OCI-LY3 (cell line): ENCODE measurements at regions not wholly inside any gene's neighbourhood (a gene's known extent, or its start where the extent isn't known, plus 50 kb on each side); places are given as distances from the start of the nearest gene placed in this dataset.

Source experiments
- H2AFZ ChIP-seq: fragments of 200-600, 300-600 bp; shearing (Covaris generic); 2 replicates; pipeline ENCODE4 v1.6.0; 2014; ENCODE audit warnings: antibody characterized with exemption, low read depth, low read length
- H3K27ac ChIP-seq: fragments of 200-600, 300-600 bp; sonication (generic); 2 replicates; pipeline ENCODE4 v1.5.1; 2014; ENCODE audit warnings: mild to moderate bottlenecking, low read length, moderate library complexity, mixed read lengths
- H3K27me3 ChIP-seq: fragments of 200-600, 300-600 bp; sonication (generic); 2 replicates; pipeline ENCODE4 v1.6.1; 2014; ENCODE audit warnings: low read depth, low read length, mixed read lengths
- H3K36me3 ChIP-seq: fragments of 200-600, 300-600 bp; sonication (generic); replicated peaks from 2 replicates; pipeline ENCODE3; 2014; ENCODE audit warnings: low read depth, low read length, mixed read lengths
- H3K4me1 ChIP-seq: fragments of 300-600, 200-600 bp; sonication (generic); 2 replicates; pipeline ENCODE4 v1.6.1; 2014; ENCODE audit warnings: low read length, mixed read lengths
- H3K4me2 ChIP-seq: fragments of 200-600, 300-600 bp; sonication (generic); 2 replicates; pipeline ENCODE4 v1.6.1; 2014; ENCODE audit warnings: low read length, mixed read lengths
- H3K4me3 ChIP-seq: fragments of 300-600, 200-600 bp; sonication (generic); 2 replicates; pipeline ENCODE4 v1.5.1; 2014; ENCODE audit warnings: antibody characterized with exemption, mild to moderate bottlenecking, low read length, moderate library complexity
- H3K79me2 ChIP-seq: fragments of 300-600, 200-600 bp; shearing (Covaris generic); 2 replicates; pipeline ENCODE4 v1.6.1; 2014; ENCODE audit warnings: mild to moderate bottlenecking, low read length, mixed read lengths
- H3K9ac ChIP-seq: fragments of 300-600, 200-600 bp; shearing (Covaris generic); 2 replicates; pipeline ENCODE4 v1.6.0; 2014; ENCODE audit warnings: mild to moderate bottlenecking, low read length, moderate library complexity
- H3K9me3 ChIP-seq: fragments of 200-600, 300-600 bp; shearing (Covaris generic); 2 replicates; pipeline ENCODE4 v1.6.1; 2014; ENCODE audit warnings: low read length, mixed read lengths; ENCODE audit not compliant: insufficient read depth
- H4K20me1 ChIP-seq: fragments of 200-600, 300-600 bp; sonication (generic); 2 replicates; pipeline ENCODE4 v1.6.1; 2016; ENCODE audit warnings: low read length, mixed read lengths; ENCODE audit not compliant: insufficient read depth
- EZH2phosphoT487 ChIP-seq: fragments of 200-600 bp; shearing (Covaris generic); IDR thresholded peaks from 2 replicates; pipeline ENCODE4 v1.6.1; 2018; ENCODE audit warnings: antibody characterized with exemption, mixed run types, low read depth
- TF ChIP-seq, protein P1 (sequence below): fragments of 200-600, 300-600 bp; sonication (generic); IDR thresholded peaks from 2 replicates; pipeline ENCODE4 v1.5.1; 2014; ENCODE audit warnings: antibody characterized with exemption, low read length, low read depth

DNA sequence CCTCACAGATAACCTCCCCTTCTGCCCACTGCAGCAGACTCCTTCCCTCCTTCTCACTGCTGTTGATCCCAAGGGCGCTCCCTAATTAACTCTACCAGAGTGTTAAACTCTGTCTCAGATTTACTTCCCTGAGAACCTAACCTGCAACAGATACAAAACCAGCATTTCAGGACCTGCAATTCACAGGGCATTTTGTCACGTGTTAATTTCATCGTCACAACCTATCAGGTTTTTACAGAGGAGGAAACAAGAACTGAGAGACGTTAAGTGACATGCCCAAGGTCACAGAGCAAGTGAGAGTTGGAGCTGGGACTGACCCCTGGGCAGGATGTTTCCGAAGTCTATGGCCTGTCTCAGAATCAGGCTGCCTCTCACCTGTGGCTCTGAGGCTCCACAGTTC, 223.9 kb downstream of the UACA start:
- Histone ChIP-seq H3K27me3 (peaks cover 79% of the 10 kb centered on the region), H3K27ac (no peak overlapping the region)
- TF ChIP-seq EZH2phosphoT487 = no peak
- TF ChIP-seq, protein P1, sequence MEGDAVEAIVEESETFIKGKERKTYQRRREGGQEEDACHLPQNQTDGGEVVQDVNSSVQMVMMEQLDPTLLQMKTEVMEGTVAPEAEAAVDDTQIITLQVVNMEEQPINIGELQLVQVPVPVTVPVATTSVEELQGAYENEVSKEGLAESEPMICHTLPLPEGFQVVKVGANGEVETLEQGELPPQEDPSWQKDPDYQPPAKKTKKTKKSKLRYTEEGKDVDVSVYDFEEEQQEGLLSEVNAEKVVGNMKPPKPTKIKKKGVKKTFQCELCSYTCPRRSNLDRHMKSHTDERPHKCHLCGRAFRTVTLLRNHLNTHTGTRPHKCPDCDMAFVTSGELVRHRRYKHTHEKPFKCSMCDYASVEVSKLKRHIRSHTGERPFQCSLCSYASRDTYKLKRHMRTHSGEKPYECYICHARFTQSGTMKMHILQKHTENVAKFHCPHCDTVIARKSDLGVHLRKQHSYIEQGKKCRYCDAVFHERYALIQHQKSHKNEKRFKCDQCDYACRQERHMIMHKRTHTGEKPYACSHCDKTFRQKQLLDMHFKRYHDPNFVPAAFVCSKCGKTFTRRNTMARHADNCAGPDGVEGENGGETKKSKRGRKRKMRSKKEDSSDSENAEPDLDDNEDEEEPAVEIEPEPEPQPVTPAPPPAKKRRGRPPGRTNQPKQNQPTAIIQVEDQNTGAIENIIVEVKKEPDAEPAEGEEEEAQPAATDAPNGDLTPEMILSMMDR = no peak

DNA sequence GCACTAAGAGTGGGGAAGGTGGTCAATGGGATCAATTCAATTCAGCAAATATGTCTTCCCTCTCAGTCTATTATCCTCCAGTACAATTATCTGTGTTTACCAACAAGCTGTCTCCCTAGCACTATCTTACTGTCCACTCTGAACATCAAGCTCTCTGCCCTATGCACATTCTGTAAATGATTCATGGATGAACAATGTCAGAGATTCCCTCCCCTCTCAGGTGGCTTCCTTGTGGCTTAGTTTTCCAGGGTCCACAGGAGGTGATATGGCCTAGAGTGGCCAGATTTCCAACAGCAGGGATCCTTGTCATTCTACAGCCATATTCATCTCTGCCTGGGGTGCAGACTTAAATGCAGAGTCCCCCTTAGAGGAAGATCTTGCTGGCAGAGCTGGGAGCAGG, 225.1 kb downstream of the UACA start:
- Histone ChIP-seq H3K4me2 (no peak overlapping the region), H3K4me3 (no peak overlapping the region), H3K36me3 (no peaks in the 10 kb centered on the region), H3K27ac (no peak overlapping the region), H3K4me1 (no peaks in the 10 kb centered on the region), H3K9ac (no peak overlapping the region), H4K20me1 (no peaks in the 10 kb centered on the region), H3K27me3 (peaks cover 83% of the 10 kb centered on the region), H3K9me3 (no peaks in the 10 kb centered on the region), H2AFZ (no peak overlapping the region), H3K79me2 (no peaks in the 10 kb centered on the region)
- TF ChIP-seq EZH2phosphoT487 = no peak

More for the DNA sequence above, 223.9 kb downstream of the UACA start:
- Histone ChIP-seq H3K4me2 (no peak overlapping the region), H3K4me1 (no peaks in the 10 kb centered on the region), H3K9ac (no peak overlapping the region), H3K9me3 (no peaks in the 10 kb centered on the region), H3K4me3 (no peak overlapping the region), H3K79me2 (no peaks in the 10 kb centered on the region), H4K20me1 (no peaks in the 10 kb centered on the region), H3K36me3 (no peaks in the 10 kb centered on the region), H2AFZ (no peak overlapping the region)

DNA sequence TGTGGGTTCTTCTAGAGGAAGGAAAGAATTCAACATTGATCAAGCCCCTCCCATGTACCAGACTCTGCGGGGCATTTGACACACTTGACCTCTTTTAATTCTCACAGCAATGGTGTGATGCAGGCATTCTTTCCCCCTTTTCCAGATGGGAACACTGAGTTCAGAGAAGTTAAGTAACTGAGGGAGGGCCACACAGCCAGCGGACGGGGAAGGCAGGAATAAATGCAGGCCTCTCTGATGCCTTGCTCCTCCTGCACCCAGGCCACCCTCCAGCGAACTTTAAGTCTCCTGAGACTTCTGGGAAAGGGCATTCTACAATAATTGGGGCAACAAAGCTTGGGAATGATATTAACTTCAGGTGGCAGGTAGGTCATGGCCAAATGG, 227.4 kb downstream of the UACA start:
- H3K9ac ChIP-seq = no peak overlapping the region
- TF ChIP-seq, protein P1 = no peak
- no peak overlapping the region for H2AFZ ChIP-seq
- H3K27me3 ChIP-seq = peaks cover 75% of the 10 kb centered on the region
- H4K20me1 ChIP-seq = no peaks in the 10 kb centered on the region
- H3K27ac ChIP-seq = no peak overlapping the region
- no peaks in the 10 kb centered on the region for H3K79me2 ChIP-seq
- H3K4me2 ChIP-seq = no peak overlapping the region
- no peak overlapping the region for H3K4me3 ChIP-seq
- H3K4me1 ChIP-seq = no peaks in the 10 kb centered on the region
- no peaks in the 10 kb centered on the region for H3K36me3 ChIP-seq
- no peaks in the 10 kb centered on the region for H3K9me3 ChIP-seq

DNA sequence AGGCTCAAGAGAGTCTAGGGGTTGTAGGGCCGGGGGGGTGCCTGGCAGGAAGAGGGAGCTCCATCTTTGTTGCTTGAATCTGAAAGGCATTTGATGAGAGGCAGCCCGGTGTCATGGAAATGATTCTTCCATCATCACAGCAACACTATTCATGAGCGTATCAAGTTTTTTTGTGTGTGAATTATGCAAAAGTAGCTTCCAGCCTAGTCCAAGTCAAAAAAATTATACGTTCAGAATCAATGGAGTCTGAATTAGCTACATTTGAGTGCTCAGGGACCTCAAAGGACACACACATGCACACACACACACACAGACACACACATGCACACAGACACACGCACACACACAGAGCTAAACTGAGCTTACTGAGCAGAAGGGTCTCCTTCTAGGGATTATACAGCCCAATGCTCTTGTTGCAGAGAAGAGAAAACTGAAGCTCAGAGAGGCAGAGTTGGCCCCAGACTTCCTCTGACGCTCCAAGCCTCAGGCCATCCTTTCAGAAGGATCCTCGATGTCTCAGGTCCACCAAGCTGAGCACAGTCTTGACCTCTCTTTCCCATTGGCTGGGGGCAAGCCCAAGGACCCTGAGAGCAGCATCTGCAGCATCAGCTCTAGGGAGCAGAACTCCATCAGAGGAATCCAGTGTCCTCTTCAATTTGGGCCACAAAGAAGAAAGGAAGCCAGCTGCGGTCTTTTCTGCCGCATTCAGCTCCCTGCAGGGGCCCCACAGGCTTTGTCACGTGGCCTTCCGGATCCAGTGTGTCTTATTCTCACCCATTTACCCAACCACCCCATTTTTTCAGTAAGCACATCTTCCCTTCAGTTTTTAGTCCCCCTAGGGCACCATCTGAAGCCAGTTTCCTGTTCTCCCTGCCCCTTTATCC, 228.0 kb downstream of the UACA start:
- no peak overlapping the region for H3K9ac ChIP-seq
- no peaks in the 10 kb centered on the region for H3K4me1 ChIP-seq
- H3K79me2 ChIP-seq = no peaks in the 10 kb centered on the region
- H3K9me3 ChIP-seq = no peaks in the 10 kb centered on the region
- no peaks in the 10 kb centered on the region for H4K20me1 ChIP-seq
- no peak overlapping the region for H2AFZ ChIP-seq
- no peak overlapping the region for H3K27ac ChIP-seq
- no peaks in the 10 kb centered on the region for H3K36me3 ChIP-seq
- TF ChIP-seq EZH2phosphoT487 = no peak
- TF ChIP-seq, protein P1 = no peak
- H3K4me2 ChIP-seq = no peak overlapping the region
- H3K4me3 ChIP-seq = no peak overlapping the region
- peaks cover 76% of the 10 kb centered on the region for H3K27me3 ChIP-seq
